Ishikawa (cell line): ENCODE measurements at regions not wholly inside any gene's neighbourhood (a gene's known extent, or its start where the extent isn't known, plus 50 kb on each side); places are given as distances from the start of the nearest gene placed in this dataset.

Source experiments
- CEBPB ChIP-seq: IDR thresholded peaks from 2 replicates; pipeline ENCODE4 v1.6.1; 2012
- CREB1 ChIP-seq: IDR thresholded peaks from 2 replicates; pipeline ENCODE4 v1.6.1; 2012; ENCODE audit warnings: low read depth
- EGR1 ChIP-seq: IDR thresholded peaks from 2 replicates; pipeline ENCODE4 v1.6.1; 2012
- EP300 ChIP-seq: IDR thresholded peaks from 2 replicates; pipeline ENCODE4 v1.6.1; 2012; ENCODE audit warnings: borderline replicate concordance
- FOXM1 ChIP-seq: IDR thresholded peaks from 2 replicates; pipeline ENCODE4 v1.6.1; 2012; ENCODE audit warnings: low read depth, borderline replicate concordance
- MAX ChIP-seq: IDR thresholded peaks from 2 replicates; pipeline ENCODE4 v1.6.1; 2012
- NFIC ChIP-seq: IDR thresholded peaks from 2 replicates; pipeline ENCODE4 v1.6.1; 2012
- RAD21 ChIP-seq: IDR thresholded peaks from 2 replicates; pipeline ENCODE4 v1.6.1; 2012; ENCODE audit warnings: low read depth
- REST ChIP-seq: IDR thresholded peaks from 2 replicates; pipeline ENCODE4 v1.6.1; 2012; ENCODE audit warnings: low read depth, mild to moderate bottlenecking
- TAF1 ChIP-seq: IDR thresholded peaks from 2 replicates; pipeline ENCODE4 v1.6.1; 2012; ENCODE audit warnings: low read depth, mild to moderate bottlenecking
- TCF12 ChIP-seq: IDR thresholded peaks from 2 replicates; pipeline ENCODE4 v1.6.1; 2012; ENCODE audit warnings: low read depth
- TEAD4 ChIP-seq: IDR thresholded peaks from 2 replicates; pipeline ENCODE4 v1.6.1; 2012
- USF1 ChIP-seq: IDR thresholded peaks from 2 replicates; pipeline ENCODE4 v1.6.1; 2012
- YY1 ChIP-seq: IDR thresholded peaks from 2 replicates; pipeline ENCODE4 v1.6.1; 2012; ENCODE audit warnings: low read depth
- ZBTB7A ChIP-seq: IDR thresholded peaks from 2 replicates; pipeline ENCODE4 v1.6.1; 2012; ENCODE audit warnings: low read depth

- TF ChIP-seq FOXM1, result no peak
- no peak for TF ChIP-seq RAD21
- TF ChIP-seq EP300, result no peak
- TF ChIP-seq YY1, result no peak
- no peak for TF ChIP-seq USF1
- TF ChIP-seq CEBPB, result no peak
- TF ChIP-seq ZBTB7A, result no peak
- no peak for TF ChIP-seq MAX
- no peak for TF ChIP-seq TEAD4
- TF ChIP-seq CREB1, result no peak
- TF ChIP-seq REST, result no peak
- TF ChIP-seq TAF1, result no peak
- no peak for TF ChIP-seq EGR1
Measured at GRCh38 chr2:15880226-15881119, 59.9 kb upstream of the MYCN start.

- TF ChIP-seq REST (no peak), YY1 (no peak), EGR1 (no peak), USF1 (no peak), ZBTB7A (no peak), CEBPB (no peak), TCF12 (no peak), TAF1 (no peak), RAD21 (no peak), FOXM1 (no peak), MAX (no peak)
Measured at GRCh38 chr2:15881120-15881433, 59.3 kb upstream of the MYCN start.

GRCh38 chr2:15881676-15882075 is 58.7 kb upstream of the MYCN start:
- TF ChIP-seq EGR1 (no peak), CREB1 (no peak), ZBTB7A (no peak), NFIC (peak; percentile 40; the same call in 1 of the 2 replicates), MAX (no peak), FOXM1 (no peak), EP300 (no peak), TCF12 (0 out of 2 replicates have a peak, but pooled peaks have one; percentile 20)

GRCh38 chr2:15882761-15883497 is 57.4 kb upstream of the MYCN start:
- TF ChIP-seq EGR1 (no peak), TAF1 (no peak), TCF12 (no peak), FOXM1 (no peak), USF1 (no peak), ZBTB7A (no peak), CREB1 (no peak), RAD21 (no peak), CEBPB (no peak), TEAD4 (no peak), MAX (no peak), EP300 (no peak), YY1 (no peak), NFIC (no peak), REST (no peak)
